Stimulated activated CD4-positive, alpha-beta T cell treated with anti-CD3 and anti-CD28 coated beads, Interleukin-1b, Interleukin-23, amount 100 ng/mL, for 24 hours (primary cell): ENCODE measurements at regions not wholly inside any gene's neighbourhood (a gene's known extent, or its start where the extent isn't known, plus 50 kb on each side); places are given as distances from the start of the nearest gene placed in this dataset.
A peak's percentile ranks its signal among the peaks of the same experiment; 100 is the strongest.
"Not testable (repeated sequence)": the region's sequence is repeated elsewhere in the genome, so short reads cannot be mapped to it uniquely, and the experiment has no call there.

Experiments
- DNase-seq, 4 experiments: peaks; one replicate each; pipeline ENCODE4 v3.0.0-alpha.2; 2020; ENCODE audit warnings: low read depth in 4 of 4, low spot score in 1 of 4

GRCh38 chr9:88917375-88917774 is 73.9 kb upstream of the S1PR3 start:
- no peak for DNase-seq

GRCh38 chr9:88918537-88918936 is 72.7 kb upstream of the S1PR3 start:
- DNase-seq = not testable (repeated sequence)

- DNase-seq = no peak
Observed at GRCh38 chr9:88920645-88921044, 70.6 kb upstream of the S1PR3 start.

- DNase-seq = peak in 1 of 4 experiments; percentile 35
Observed at GRCh38 chr9:88922091-88922490, 69.2 kb upstream of the S1PR3 start.

- DNase-seq = no peak
Observed at GRCh38 chr9:88923092-88923491, 68.2 kb upstream of the S1PR3 start.

GRCh38 chr9:88923653-88924288 is 67.5 kb upstream of the S1PR3 start:
- DNase-seq = no peak

GRCh38 chr9:88925481-88925880 is 65.8 kb upstream of the S1PR3 start:
- DNase-seq = no peak

- DNase-seq = no peak
Observed at GRCh38 chr9:88926781-88927505, 64.3 kb upstream of the S1PR3 start.

- DNase-seq = no peak
Observed at GRCh38 chr9:88927510-88927909, 63.8 kb upstream of the S1PR3 start.

GRCh38 chr9:88930716-88931115 is 60.6 kb upstream of the S1PR3 start:
- DNase-seq = no peak

GRCh38 chr9:88932766-88933165 is 58.5 kb upstream of the S1PR3 start:
- no peak for DNase-seq

GRCh38 chr9:88933607-88934379 is 57.5 kb upstream of the S1PR3 start:
- DNase-seq = no peak

- no peak for DNase-seq
Observed at GRCh38 chr9:88934876-88935535, 56.3 kb upstream of the S1PR3 start.

- DNase-seq = no peak
Observed at GRCh38 chr9:88936132-88936531, 55.1 kb upstream of the S1PR3 start.

- DNase-seq = no peak
Observed at GRCh38 chr9:88936668-88937067, 54.6 kb upstream of the S1PR3 start.

GRCh38 chr9:88937248-88937647 is 54.0 kb upstream of the S1PR3 start:
- no peak for DNase-seq

- no peak for DNase-seq
Observed at GRCh38 chr9:88938189-88938588, 53.1 kb upstream of the S1PR3 start.
